ENCODE measurements at regions not wholly inside any gene's neighbourhood (a gene's known extent, or its start where the extent isn't known, plus 50 kb on each side); places are given as distances from the start of the nearest gene placed in this dataset.
A peak's percentile ranks its signal among the peaks of the same experiment; 100 is the strongest.

- FAIRE-seq (no peak), DNase-seq (ENCODE audit: low spot score) (no peak)
These were observed 508.6 kb downstream of the PTPRU start for GRCh38 chr1:29744684-29745490.

GRCh38 chr1:29743931-29744330, 507.6 kb downstream of the PTPRU start:
- DNase-seq (ENCODE audit: low spot score) (no peak), FAIRE-seq (no peak)

GRCh38 chr1:29743264-29743663, 506.9 kb downstream of the PTPRU start:
- FAIRE-seq = no peak

DNA sequence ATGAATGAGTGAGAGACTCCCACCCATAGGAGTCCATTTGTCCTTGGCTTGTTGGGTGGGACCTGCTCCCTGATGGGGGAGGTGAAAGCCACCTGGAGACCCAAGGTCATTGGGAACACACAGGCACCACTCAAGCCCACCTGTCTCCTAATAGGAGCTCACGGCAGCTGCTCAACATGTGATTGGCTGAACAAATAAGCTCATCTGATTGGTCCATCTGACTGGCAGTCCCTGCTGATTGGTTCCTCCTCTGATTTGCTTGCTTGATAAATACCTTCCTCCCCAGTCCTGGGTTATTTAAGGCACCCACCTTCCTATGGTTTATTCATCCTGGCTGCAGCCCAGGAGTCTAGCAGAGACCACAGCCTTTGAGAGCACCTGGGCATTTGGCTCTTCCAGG, 502.9 kb downstream of the PTPRU start:
- no peak for FAIRE-seq
- no peak for DNase-seq (ENCODE audit: low spot score)

More at GRCh38 chr1:29743264-29743663, 506.9 kb downstream of the PTPRU start:
- DNase-seq (ENCODE audit: low spot score) = no peak

- FAIRE-seq (no peak), DNase-seq (ENCODE audit: low spot score) (peak; percentile 13)
These were observed 500.4 kb downstream of the PTPRU start for GRCh38 chr1:29736582-29737188.

GRCh38 chr1:29732453-29732852, 496.1 kb downstream of the PTPRU start:
- FAIRE-seq = no peak
- DNase-seq (ENCODE audit: low spot score) = no peak

GRCh38 chr1:29730623-29731022, 494.3 kb downstream of the PTPRU start:
- FAIRE-seq (no peak), DNase-seq (ENCODE audit: low spot score) (no peak)

DNA sequence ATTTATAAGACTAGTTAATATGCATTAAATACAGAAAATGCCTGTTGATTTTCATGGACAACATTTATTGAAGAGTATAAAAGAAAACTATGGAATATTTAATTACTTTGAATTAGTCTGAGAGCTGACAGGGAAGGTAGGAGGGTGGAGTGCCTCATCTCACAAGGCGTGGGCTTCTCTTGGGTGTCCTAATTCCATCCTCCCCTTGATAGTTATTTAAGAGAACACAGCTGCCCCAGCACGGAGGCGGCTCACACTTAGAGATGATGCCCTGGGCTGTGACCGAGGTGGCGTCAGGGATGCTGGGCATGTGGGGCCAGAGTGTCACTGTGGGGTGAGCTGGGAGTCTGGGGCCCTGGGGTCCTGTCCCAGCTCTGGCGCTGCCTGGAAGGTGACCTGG, 493.0 kb downstream of the PTPRU start:
- no peak for FAIRE-seq
- no peak for DNase-seq (ENCODE audit: low spot score)

DNA sequence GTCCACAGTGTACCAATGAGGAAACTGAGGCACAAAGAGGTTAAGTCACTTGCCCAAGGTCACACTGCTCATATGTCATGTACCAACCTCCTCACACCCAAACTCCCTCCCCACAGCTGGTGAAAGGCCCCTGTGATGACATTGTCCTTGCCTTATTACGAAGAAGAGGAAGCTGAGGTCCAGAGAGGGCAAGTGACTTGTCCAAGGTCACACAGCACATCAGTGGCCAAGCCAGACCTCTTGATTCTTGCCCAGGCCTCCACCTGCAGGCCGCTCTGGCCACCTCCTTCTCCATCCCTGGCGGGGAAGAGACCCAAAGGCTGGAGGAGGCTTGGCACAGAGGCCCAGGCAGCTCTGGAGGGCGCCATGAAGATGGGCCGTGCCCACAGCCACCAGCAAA, 492.4 kb downstream of the PTPRU start:
- FAIRE-seq (no peak), DNase-seq (ENCODE audit: low spot score) (no peak)

DNA sequence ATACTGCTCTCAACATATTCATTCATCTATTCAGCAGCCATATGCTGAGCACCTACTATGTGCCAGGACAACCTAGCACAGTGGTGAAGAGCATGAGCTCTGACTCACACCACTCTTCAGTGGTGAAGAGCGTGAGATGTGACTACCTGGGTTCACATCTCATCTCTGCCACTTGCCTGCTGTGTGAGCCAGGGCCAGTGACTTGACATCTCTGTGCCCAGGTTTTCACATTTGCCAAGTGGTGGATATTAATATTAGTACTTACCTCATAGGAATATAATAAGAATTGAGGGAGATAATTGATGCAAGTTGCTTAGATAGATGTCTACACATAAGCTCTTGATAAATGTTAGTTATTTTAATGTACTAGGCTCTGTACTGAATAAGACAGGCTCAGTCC, 488.9 kb downstream of the PTPRU start:
- no peak for FAIRE-seq
- DNase-seq (ENCODE audit: low spot score) = no peak

DNA sequence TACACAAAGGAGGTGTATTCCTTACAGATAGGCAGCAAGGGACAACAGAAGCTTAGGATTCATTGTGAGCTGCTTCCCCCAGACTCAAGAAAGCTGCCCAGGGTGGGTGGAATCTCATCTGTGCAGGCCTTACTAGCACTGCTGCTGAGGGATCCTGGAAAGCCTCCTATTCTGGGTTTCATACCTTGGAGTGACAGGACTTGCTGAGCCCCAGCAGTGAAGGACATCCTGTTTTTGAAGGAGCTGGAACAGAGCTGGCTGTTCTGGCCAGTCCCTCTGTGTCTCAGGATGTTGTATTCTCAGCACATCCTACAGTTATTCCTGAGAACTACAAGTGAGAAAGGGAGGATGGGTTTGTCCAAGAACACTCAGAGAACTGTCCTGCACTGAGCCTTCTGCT, 486.3 kb downstream of the PTPRU start:
- DNase-seq (ENCODE audit: low spot score) (no peak), FAIRE-seq (no peak)

DNA sequence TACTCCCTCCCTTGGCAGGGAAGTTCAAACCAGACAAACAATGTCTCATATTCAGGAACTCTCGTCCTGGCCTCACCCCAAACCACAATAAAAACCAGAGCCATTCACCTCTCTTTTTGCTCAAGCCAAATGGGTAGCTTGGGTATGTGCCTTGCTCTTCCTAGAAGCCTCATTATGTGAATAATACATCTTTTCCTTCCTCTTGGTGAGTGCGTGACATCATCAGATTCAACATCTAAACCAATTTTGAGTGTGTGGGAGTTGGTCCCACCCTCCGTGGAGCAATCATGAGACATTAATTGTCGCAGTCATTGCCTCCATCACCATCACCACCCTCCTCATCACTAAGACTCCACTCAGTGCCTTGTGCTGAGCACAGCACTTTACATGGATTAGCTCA, 482.9 kb downstream of the PTPRU start:
- DNase-seq (ENCODE audit: low spot score) = peak; percentile 4
- no peak for FAIRE-seq

- FAIRE-seq = no peak
- DNase-seq (ENCODE audit: low spot score) = no peak
These were observed 482.5 kb downstream of the PTPRU start for GRCh38 chr1:29718791-29719190.

- FAIRE-seq (peak; percentile 61), DNase-seq (ENCODE audit: low spot score) (no peak)
These were observed 480.0 kb downstream of the PTPRU start for GRCh38 chr1:29716306-29716705.

GRCh38 chr1:29713857-29714256, 477.5 kb downstream of the PTPRU start:
- DNase-seq (ENCODE audit: low spot score) (no peak), FAIRE-seq (no peak)

DNA sequence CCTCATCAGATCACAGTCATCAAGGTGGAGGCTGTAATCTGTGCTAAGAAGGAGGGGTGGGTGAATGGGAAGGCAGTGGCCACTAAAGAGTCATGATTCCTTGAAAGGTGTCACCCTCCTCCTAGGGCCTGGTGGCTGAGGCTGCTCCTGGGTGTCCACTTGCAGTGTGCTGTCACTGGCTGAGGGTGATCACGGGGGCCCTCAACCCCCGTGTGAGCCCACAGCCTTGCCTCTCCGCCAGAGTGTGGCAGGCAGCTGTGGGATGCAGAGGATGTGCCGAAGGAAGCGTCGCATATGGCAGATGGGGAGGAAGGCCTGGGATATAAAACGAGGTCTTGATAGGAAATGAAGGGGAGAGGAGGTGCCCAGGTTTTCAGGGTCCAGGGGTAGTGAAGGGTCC, 476.5 kb downstream of the PTPRU start:
- DNase-seq (ENCODE audit: low spot score) = no peak
- no peak for FAIRE-seq

- FAIRE-seq = no peak
- no peak for DNase-seq (ENCODE audit: low spot score)
These were observed 475.9 kb downstream of the PTPRU start for GRCh38 chr1:29712284-29712651.

- peak; percentile 83 for DNase-seq (ENCODE audit: low spot score)
These were observed 475.4 kb downstream of the PTPRU start for GRCh38 chr1:29711582-29712283.

GRCh38 chr1:29709704-29710280, 473.5 kb downstream of the PTPRU start:
- peak; percentile 66 for DNase-seq (ENCODE audit: low spot score)

More at GRCh38 chr1:29711582-29712283, 475.4 kb downstream of the PTPRU start:
- peak; percentile 97 for FAIRE-seq

DNA sequence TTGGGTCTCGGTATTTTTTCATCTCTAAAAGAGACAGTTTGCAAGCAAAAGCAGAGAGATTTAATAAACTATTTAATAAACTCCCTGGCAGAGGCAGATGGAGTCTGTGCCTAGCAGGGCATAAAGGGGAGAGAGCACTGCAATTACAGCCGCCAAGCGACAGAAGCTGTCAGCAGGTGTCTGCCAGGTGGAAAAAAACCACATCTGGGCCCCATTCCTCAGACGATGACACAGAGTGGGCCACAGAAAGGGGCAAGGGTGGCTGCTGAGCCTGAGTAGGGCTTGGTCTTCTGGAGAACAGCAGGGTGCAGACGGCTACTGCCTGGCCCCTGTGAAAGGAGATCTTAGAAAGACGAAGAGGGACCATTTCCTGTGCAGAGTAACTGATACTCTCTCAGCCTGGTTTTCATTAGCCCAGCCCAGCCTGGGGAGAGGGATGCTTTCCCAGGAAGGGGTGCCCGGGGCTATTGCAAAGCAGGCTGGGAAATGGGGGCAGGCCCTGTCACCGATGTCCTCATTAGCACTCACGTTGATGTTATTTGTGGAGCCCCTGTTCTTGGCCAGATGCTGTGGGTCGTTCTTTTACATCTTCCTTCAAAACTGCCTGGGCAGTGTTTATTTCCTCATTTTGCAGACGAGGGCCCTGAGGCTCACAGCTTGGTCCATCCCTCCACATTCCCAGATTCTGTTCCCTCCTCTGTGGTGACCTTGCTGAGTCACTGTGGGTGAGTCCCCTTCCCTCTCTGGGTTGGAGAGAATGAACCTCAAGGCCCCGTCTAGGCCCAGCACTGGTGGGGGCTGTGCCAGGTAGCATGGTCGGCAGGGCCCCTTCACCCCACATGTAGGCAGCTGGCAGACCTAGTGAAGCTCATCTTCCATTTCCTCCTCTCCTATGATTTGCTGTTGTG, 472.7 kb downstream of the PTPRU start:
- FAIRE-seq (no peak), DNase-seq (ENCODE audit: low spot score) (peak; percentile 79)

More at GRCh38 chr1:29709704-29710280, 473.5 kb downstream of the PTPRU start:
- peak; percentile 90 for FAIRE-seq

DNA sequence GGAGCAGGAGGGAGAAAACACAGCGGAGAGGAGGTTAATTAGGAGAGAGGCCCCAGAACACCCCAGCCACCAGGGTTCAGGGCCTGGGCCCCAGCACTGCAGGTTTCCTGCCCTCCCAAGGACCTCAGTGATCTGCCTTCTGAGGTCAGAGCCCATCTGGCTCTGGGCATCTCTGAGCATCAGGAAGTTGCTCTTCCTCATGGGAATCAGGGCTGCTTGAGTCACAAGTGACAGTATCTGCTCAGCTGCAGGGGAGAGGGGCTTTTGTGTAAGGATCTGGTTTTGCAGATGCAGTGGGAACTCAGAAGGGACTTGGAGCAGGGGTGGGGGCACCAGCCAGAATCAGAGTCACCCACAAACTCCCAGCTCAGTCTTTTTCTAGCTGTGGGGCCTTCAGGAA, 472.1 kb downstream of the PTPRU start:
- FAIRE-seq (no peak), DNase-seq (ENCODE audit: low spot score) (peak; percentile 16)

Data from RCC 7860 (cell line).